GM23248 (cell line): ENCODE measurements at regions not wholly inside any gene's neighbourhood (a gene's known extent, or its start where the extent isn't known, plus 50 kb on each side); places are given as distances from the start of the nearest gene placed in this dataset.

Source experiments
- DNase-seq: peaks from one replicate; pipeline ENCODE4 v3.0.0-alpha.2; 2015
- H2AFZ ChIP-seq: fragments of 200-600 bp; sonication (generic); 2 replicates; pipeline ENCODE4 v1.6.1; 2016; ENCODE audit warnings: antibody characterized with exemption
- H3F3A ChIP-seq: fragments of 200-600 bp; sonication (generic); 2 replicates; pipeline ENCODE4 v1.6.1; 2016; ENCODE audit warnings: mild to moderate bottlenecking, antibody characterized with exemption, mixed run types; ENCODE audit not compliant: insufficient read depth
- H3K27ac ChIP-seq: fragments of 200-600 bp; sonication (generic); 2 replicates; pipeline ENCODE4 v1.5.1; 2016; ENCODE audit warnings: mild to moderate bottlenecking
- H3K27me3 ChIP-seq: fragments of 200-600 bp; sonication (generic); replicated peaks from 2 replicates; pipeline ENCODE4 v1.6.1; 2016; ENCODE audit warnings: mild to moderate bottlenecking; ENCODE audit not compliant: insufficient read depth
- H3K36me3 ChIP-seq: fragments of 200-600 bp; sonication (generic); 2 replicates; pipeline ENCODE4 v1.6.1; 2016; ENCODE audit warnings: low read depth, mild to moderate bottlenecking
- H3K4me1 ChIP-seq: fragments of 200-600 bp; sonication (generic); 2 replicates; pipeline ENCODE4 v1.6.1; 2016; ENCODE audit warnings: mild to moderate bottlenecking; ENCODE audit not compliant: insufficient read depth
- H3K4me2 ChIP-seq: fragments of 200-600 bp; sonication (generic); one replicate; pipeline ENCODE4 v1.6.1; 2016; ENCODE audit warnings: mild to moderate bottlenecking; ENCODE audit not compliant: unreplicated experiment
- H3K4me3 ChIP-seq: fragments of 200-600 bp; sonication (generic); 2 replicates; pipeline ENCODE4 v1.5.1; 2016; ENCODE audit warnings: mild to moderate bottlenecking
- H3K79me2 ChIP-seq: fragments of 200-600 bp; sonication (generic); 2 replicates; pipeline ENCODE4 v1.6.1; 2016; ENCODE audit warnings: mild to moderate bottlenecking; ENCODE audit not compliant: insufficient read depth
- H3K9ac ChIP-seq: fragments of 200-600 bp; sonication (generic); 2 replicates; pipeline ENCODE4 v1.6.1; 2016; ENCODE audit warnings: mild to moderate bottlenecking
- H3K9me2 ChIP-seq: fragments of 200-600 bp; sonication (generic); 2 replicates; pipeline ENCODE4 v1.6.1; 2016; ENCODE audit warnings: mixed run types, mild to moderate bottlenecking, moderate library complexity; ENCODE audit not compliant: insufficient read depth
- H3K9me3 ChIP-seq: fragments of 200-600 bp; sonication (generic); one replicate; pipeline ENCODE4 v1.6.1; 2017; ENCODE audit warnings: low read depth
- H4K20me1 ChIP-seq: fragments of 200-600 bp; sonication (generic); 2 replicates; pipeline ENCODE4 v1.6.0; 2016; ENCODE audit not compliant: insufficient read depth
- EZH2 ChIP-seq: fragments of 200-600 bp; sonication (generic); IDR thresholded peaks from 2 replicates; pipeline ENCODE4 v1.6.1; 2018; ENCODE audit warnings: antibody characterized with exemption, mild to moderate bottlenecking; ENCODE audit not compliant: insufficient read depth, poor library complexity, severe bottlenecking
- EZH2phosphoT487 ChIP-seq: fragments of 200-600 bp; sonication (generic); IDR thresholded peaks from 2 replicates; pipeline ENCODE4 v1.6.1; 2018; ENCODE audit warnings: antibody characterized with exemption, moderate library complexity, mild to moderate bottlenecking, low read depth; ENCODE audit not compliant: insufficient read depth
- WGBS, 2 experiments: methylation state at CpG; one replicate each; pipeline ENCODE4 v1.1.6; 2015 to 2017; ENCODE audit warnings: low lambda C conversion rate in 2 of 2, low coverage in 1 of 2; ENCODE audit errors: missing lambda C conversion rate in 2 of 2; 5-methylcytosine and 5-hydroxymethylcytosine counted together
- in situ Hi-C: fragments of 300-500 bp; cut with MboI; formaldehyde crosslinking; loops from 2 replicates; pipeline ENCODE4 v1.15.0; 2020

- DNase-seq = no peak
- Histone ChIP-seq H3K4me3 (no peak overlapping the region), H3K27me3 (no peaks in the 10 kb centered on the region), H3F3A (no peaks in the 10 kb centered on the region), H3K9me3 (no peaks in the 10 kb centered on the region), H3K79me2 (no peaks in the 10 kb centered on the region), H2AFZ (no peak overlapping the region), H3K27ac (no peak overlapping the region), H4K20me1 (no peaks in the 10 kb centered on the region), H3K4me2 (no peak overlapping the region), H3K36me3 (no peaks in the 10 kb centered on the region), H3K4me1 (no peaks in the 10 kb centered on the region), H3K9ac (no peak overlapping the region), H3K9me2 (no peaks in the 10 kb centered on the region)
- in situ Hi-C loops = no loop called here
- 32 to 38% methylated on average over 5 of the region's 5 CpGs for WGBS, 2 experiments
- TF ChIP-seq EZH2 (no peak), EZH2phosphoT487 (no peak)
Observed at GRCh38 chr11:97263183-97263858, 873.5 kb downstream of the JRKL start.

- Histone ChIP-seq H4K20me1 (no peaks in the 10 kb centered on the region), H3K27me3 (no peaks in the 10 kb centered on the region), H2AFZ (no peak overlapping the region), H3K4me1 (no peaks in the 10 kb centered on the region), H3K9ac (no peak overlapping the region), H3F3A (no peaks in the 10 kb centered on the region), H3K27ac (no peak overlapping the region), H3K4me2 (no peak overlapping the region), H3K36me3 (no peaks in the 10 kb centered on the region), H3K4me3 (no peak overlapping the region), H3K79me2 (no peaks in the 10 kb centered on the region), H3K9me3 (no peaks in the 10 kb centered on the region), H3K9me2 (no peaks in the 10 kb centered on the region)
- DNase-seq = peak; percentile 0
- in situ Hi-C loops = no loop called here
- 22 to 30% methylated on average over 4 of the region's 4 CpGs for WGBS, 2 experiments
- TF ChIP-seq EZH2phosphoT487 = no peak
- no peak for TF ChIP-seq EZH2
Observed at GRCh38 chr11:97269527-97269926, 879.7 kb downstream of the JRKL start.

- 26 to 48% methylated on average over 4 of the region's 4 CpGs for WGBS, 2 experiments
- H3K9me3 ChIP-seq = no peaks in the 10 kb centered on the region
- no peak overlapping the region for H3K4me2 ChIP-seq
- in situ Hi-C loops = no loop called here
- no peaks in the 10 kb centered on the region for H3F3A ChIP-seq
- H3K9ac ChIP-seq = no peak overlapping the region
- no peaks in the 10 kb centered on the region for H3K79me2 ChIP-seq
- no peaks in the 10 kb centered on the region for H3K4me1 ChIP-seq
- no peaks in the 10 kb centered on the region for H4K20me1 ChIP-seq
- no peak overlapping the region for H3K4me3 ChIP-seq
- H3K27ac ChIP-seq = no peak overlapping the region
- H3K27me3 ChIP-seq = no peaks in the 10 kb centered on the region
- no peaks in the 10 kb centered on the region for H3K9me2 ChIP-seq
- H3K36me3 ChIP-seq = no peaks in the 10 kb centered on the region
- no peak for DNase-seq
- no peak for TF ChIP-seq EZH2
- no peak for TF ChIP-seq EZH2phosphoT487
- H2AFZ ChIP-seq = no peak overlapping the region
Observed at GRCh38 chr11:97279341-97279740, 889.5 kb downstream of the JRKL start.

DNA sequence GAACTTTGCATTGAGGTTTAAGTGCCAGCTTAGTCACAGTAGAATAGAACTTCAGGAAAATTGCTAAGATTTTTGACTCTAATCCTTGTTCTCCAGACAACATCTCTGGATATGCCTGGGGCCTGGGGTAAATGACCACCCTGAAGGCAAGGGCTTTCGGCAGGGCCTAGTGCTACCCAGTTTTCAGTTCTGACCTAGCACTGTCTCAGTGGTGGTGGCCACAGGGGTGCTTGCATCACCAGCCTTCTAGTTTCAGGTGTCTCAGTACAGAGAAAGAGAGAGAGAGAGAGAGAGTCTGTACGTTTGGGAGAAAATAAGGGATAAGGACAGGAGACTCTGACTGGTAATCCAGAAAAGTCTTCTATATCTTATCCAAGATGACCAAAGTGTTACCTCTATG is 890.5 kb downstream of the JRKL start:
- no peak overlapping the region for H3K4me3 ChIP-seq
- H3K9me3 ChIP-seq = no peaks in the 10 kb centered on the region
- H2AFZ ChIP-seq = no peak overlapping the region
- no peak overlapping the region for H3K4me2 ChIP-seq
- no peaks in the 10 kb centered on the region for H3K4me1 ChIP-seq
- WGBS, 2 experiments = 16 to 27% methylated on average over 2 of the region's 2 CpGs
- no peak for DNase-seq
- H3K27me3 ChIP-seq = no peaks in the 10 kb centered on the region
- in situ Hi-C loops = no loop called here
- H3F3A ChIP-seq = no peaks in the 10 kb centered on the region
- H3K79me2 ChIP-seq = no peaks in the 10 kb centered on the region
- no peaks in the 10 kb centered on the region for H3K36me3 ChIP-seq
- no peak overlapping the region for H3K9ac ChIP-seq
- TF ChIP-seq EZH2phosphoT487 = no peak
- no peak for TF ChIP-seq EZH2
- H3K9me2 ChIP-seq = no peaks in the 10 kb centered on the region
- no peaks in the 10 kb centered on the region for H4K20me1 ChIP-seq
- H3K27ac ChIP-seq = no peak overlapping the region

GRCh38 chr11:97289823-97290222 is 900.0 kb downstream of the JRKL start:
- no peaks in the 10 kb centered on the region for H3F3A ChIP-seq
- H3K9me2 ChIP-seq = no peaks in the 10 kb centered on the region
- 15 to 24% methylated on average over 2 of the region's 2 CpGs for WGBS, 2 experiments
- H3K27me3 ChIP-seq = no peaks in the 10 kb centered on the region
- H3K79me2 ChIP-seq = no peaks in the 10 kb centered on the region
- H4K20me1 ChIP-seq = no peaks in the 10 kb centered on the region
- H3K9me3 ChIP-seq = no peaks in the 10 kb centered on the region
- H3K9ac ChIP-seq = no peak overlapping the region
- H3K4me3 ChIP-seq = no peak overlapping the region
- H3K4me1 ChIP-seq = no peaks in the 10 kb centered on the region
- no peak overlapping the region for H3K4me2 ChIP-seq
- TF ChIP-seq EZH2phosphoT487 (no peak), EZH2 (no peak)
- DNase-seq = no peak
- H3K36me3 ChIP-seq = no peaks in the 10 kb centered on the region
- H3K27ac ChIP-seq = no peak overlapping the region
- in situ Hi-C loops = no loop called here
- no peak overlapping the region for H2AFZ ChIP-seq
